Endothelial cell of umbilical vein (primary cell): ENCODE measurements at regions not wholly inside any gene's neighbourhood (a gene's known extent, or its start where the extent isn't known, plus 50 kb on each side); places are given as distances from the start of the nearest gene placed in this dataset.

Experiments used
- BruUV-seq: library from RNA; stranded (reverse); fragments of 400-500 nt; replicated peaks from 2 replicates; lab custom pipeline; 2021; lab: Mats Ljungman, UMichigan
- CTCF ChIA-PET: fragments of 300-600, 350-600 bp; sonication (Branson Sonifier 250); formaldehyde crosslinking; loops from one replicate; lab custom pipeline; 2021; ENCODE audit warnings: antibody characterized with exemption, inconsistent platforms; lab: Charles Lee
- POLR2A ChIA-PET: fragments of 300-600, 350-600 bp; sonication (Branson Sonifier 250); formaldehyde crosslinking; loops from one replicate; lab custom pipeline; 2021; ENCODE audit warnings: antibody characterized with exemption, inconsistent platforms; lab: Charles Lee
- DNase-seq: peaks from one replicate; pipeline ENCODE4 v3.0.0-alpha.2; 2011; ENCODE audit warnings: low read depth, low spot score
- FAIRE-seq: peaks from 2 replicates; lab custom pipeline; 2011; peaks lifted over from hg19 to GRCh38; lab: Jason Lieb, UNC
- H2AFZ ChIP-seq: 2 replicates; pipeline ENCODE4 v1.6.0; 2012; ENCODE audit warnings: low read depth, low read length, control low read depth, inconsistent platforms
- H3K27ac ChIP-seq: 2 replicates; pipeline ENCODE4 v1.5.1; 2011; ENCODE audit warnings: low read depth, mild to moderate bottlenecking, control low read depth, low read length, moderate library complexity; ENCODE audit not compliant: insufficient read depth
- H3K27me3 ChIP-seq, 2 experiments: 2 replicates each; pipeline versions ENCODE4 v1.6.0 to v1.6.1; 2011; ENCODE audit warnings: low read length in 2 of 2, mixed read lengths in 1 of 2; ENCODE audit not compliant: control insufficient read depth in 2 of 2, insufficient read depth in 2 of 2
- H3K36me3 ChIP-seq, 2 experiments: 2 replicates in 1 of 2; 3 replicates in 1 of 2; pipeline ENCODE4 v1.5.1; 2011; ENCODE audit warnings: low read length in 2 of 2, mild to moderate bottlenecking in 1 of 2, moderate library complexity in 1 of 2; ENCODE audit not compliant: control insufficient read depth in 2 of 2, insufficient read depth in 2 of 2; ENCODE audit errors: extremely low read depth in 1 of 2
- H3K4me1 ChIP-seq: 3 replicates; pipeline ENCODE4 v1.5.1; 2011; ENCODE audit warnings: mild to moderate bottlenecking, low read length; ENCODE audit not compliant: control insufficient read depth, insufficient read depth; ENCODE audit errors: extremely low read depth
- H3K4me2 ChIP-seq: 2 replicates; pipeline ENCODE4 v1.6.1; 2011; ENCODE audit warnings: low read length, control low read depth, mixed read lengths; ENCODE audit not compliant: insufficient read depth
- H3K4me3 ChIP-seq, 3 experiments: fragments of 200-600 bp in 1 of 3; sonication (generic), shearing (Covaris generic) in 1 of 3; replicated peaks in 1 of 3; 2 replicates each; pipeline ENCODE4 v1.5.1; 2011 to 2016; ENCODE audit warnings: control low read depth in 3 of 3, low read length in 3 of 3, mild to moderate bottlenecking in 2 of 3, inconsistent platforms in 1 of 3, low read depth in 1 of 3, moderate library complexity in 1 of 3; ENCODE audit not compliant: insufficient read depth in 1 of 3
- H3K79me2 ChIP-seq: 2 replicates; pipeline ENCODE4 v1.6.0; 2012; ENCODE audit warnings: low read length, inconsistent platforms; ENCODE audit not compliant: control insufficient read depth, insufficient read depth
- H3K9ac ChIP-seq: replicated peaks from 2 replicates; pipeline ENCODE3; 2011; ENCODE audit warnings: low read length, control low read depth; ENCODE audit not compliant: insufficient read depth; ENCODE audit errors: extremely low read depth
- H3K9me1 ChIP-seq: replicated peaks from 3 replicates; pipeline ENCODE4 v1.6.0; 2011; ENCODE audit warnings: mild to moderate bottlenecking, low read length; ENCODE audit not compliant: control insufficient read depth, insufficient read depth; ENCODE audit errors: extremely low read depth
- H3K9me3 ChIP-seq: replicated peaks from 2 replicates; pipeline ENCODE4 v1.5.1; 2012; ENCODE audit warnings: low read length, inconsistent platforms; ENCODE audit not compliant: control insufficient read depth, insufficient read depth
- H4K20me1 ChIP-seq: replicated peaks from 2 replicates; pipeline ENCODE3; 2011; ENCODE audit warnings: mild to moderate bottlenecking, low read length; ENCODE audit not compliant: control insufficient read depth, insufficient read depth; ENCODE audit errors: extremely low read depth
- CTCF ChIP-seq, 2 donors: IDR thresholded peaks; 1 replicate in 1 of 2; 2 replicates in 1 of 2; pipeline ENCODE4 v1.5.1; 2011; ENCODE audit warnings: low read length in 2 of 2, mild to moderate bottlenecking in 2 of 2, moderate library complexity in 2 of 2, control low read depth in 1 of 2, inconsistent platforms in 1 of 2, low read depth in 1 of 2; ENCODE audit not compliant: insufficient read depth in 1 of 2; ENCODE audit errors: extremely low read depth in 1 of 2
- EZH2 ChIP-seq: IDR thresholded peaks from 2 replicates; pipeline ENCODE4 v1.6.1; 2012; ENCODE audit warnings: borderline replicate concordance, low read depth, mild to moderate bottlenecking, moderate library complexity, low read length, inconsistent platforms; ENCODE audit not compliant: severe bottlenecking
- FOS ChIP-seq: IDR thresholded peaks from 2 replicates; pipeline ENCODE4 v1.6.1; 2011; ENCODE audit warnings: mild to moderate bottlenecking, low read length, moderate library complexity, borderline replicate concordance; ENCODE audit not compliant: insufficient read depth
- GATA2 ChIP-seq: IDR thresholded peaks from 2 replicates; pipeline ENCODE4 v1.7.0; 2011; ENCODE audit warnings: low read depth, mild to moderate bottlenecking, moderate library complexity, mixed read lengths, low read length; ENCODE audit not compliant: insufficient read length, insufficient read depth
- JUN ChIP-seq: IDR thresholded peaks from 2 replicates; pipeline ENCODE4 v1.6.1; 2011; ENCODE audit warnings: borderline replicate concordance, low read depth; ENCODE audit not compliant: insufficient read length, insufficient read depth
- MAX ChIP-seq: IDR thresholded peaks from 2 replicates; pipeline ENCODE4 v1.6.1; 2011; ENCODE audit not compliant: insufficient read depth, insufficient read length
- MYC ChIP-seq: IDR thresholded peaks from one replicate; pipeline ENCODE4 v1.6.1; 2011; ENCODE audit warnings: mild to moderate bottlenecking, low read depth, low read length
- POLR2A ChIP-seq: IDR thresholded peaks from 2 replicates; pipeline ENCODE4 v1.6.1; 2012; ENCODE audit warnings: low read depth, mild to moderate bottlenecking, control low read depth, low read length
- POLR2AphosphoS5 ChIP-seq: IDR thresholded peaks from 2 replicates; pipeline ENCODE4 v1.6.1; 2012; ENCODE audit warnings: low read depth, mild to moderate bottlenecking, control low read depth, low read length, moderate library complexity; ENCODE audit not compliant: insufficient read depth
- dilution Hi-C: fragments of 300-500 bp; cut with MboI; formaldehyde crosslinking; loops from one replicate; pipeline ENCODE4 v1.15.0; 2019; ENCODE audit warnings: low sequenced_read_pairs; ENCODE audit not compliant: extremely low pct_ligation_motif_present
- intact Hi-C: fragments of 100-400 bp; cut with micrococcal nuclease; formaldehyde crosslinking; loops from one replicate; pipeline ENCODE4 v1.10.0; 2022

- Histone ChIP-seq H3K79me2 (no peaks in the 10 kb centered on the region), H3K4me2 (no peak overlapping the region), H3K27ac (no peak overlapping the region), H3K36me3 (no peaks in the 10 kb centered on the region), H3K9me3 (peaks cover 3% of the 10 kb centered on the region), H3K9me1 (no peaks in the 10 kb centered on the region), H4K20me1 (no peaks in the 10 kb centered on the region), H2AFZ (no peak overlapping the region), H3K4me1 (no peaks in the 10 kb centered on the region), H3K27me3 (no peaks in the 10 kb centered on the region), H3K4me3 (no peak overlapping the region), H3K9ac (no peak overlapping the region)
- intact Hi-C loops: no loop called here
- ChIA-PET POLR2A (no interaction called here), CTCF (no interaction called here)
- dilution Hi-C loops: no loop called here
- BruUV-seq: no TSS peak
- FAIRE-seq (no peak), DNase-seq (no peak)
- no peak for TF ChIP-seq POLR2A
- no peak for TF ChIP-seq MAX
- TF ChIP-seq POLR2AphosphoS5: no peak
- TF ChIP-seq FOS: no peak
- TF ChIP-seq JUN: no peak
- no peak for TF ChIP-seq CTCF (IDR thresholded peaks at IDR 0.05; ENCODE audit: extremely low read depth in 1 of 2, insufficient read depth in 1 of 2, low read depth in 1 of 2, low read length in 2 of 2)
- TF ChIP-seq GATA2: no peak
- no peak for TF ChIP-seq EZH2
- no peak for TF ChIP-seq MYC
Measured at GRCh38 chr2:14937336-14937735, 304.8 kb downstream of the LRATD1 start.
